H1 (cell line): ENCODE measurements at regions not wholly inside any gene's neighbourhood (a gene's known extent, or its start where the extent isn't known, plus 50 kb on each side); places are given as distances from the start of the nearest gene placed in this dataset.

ENCODE experiments used
- CTCF ChIA-PET: fragments of 300-600 bp; sonication (Branson Sonifier 250); formaldehyde crosslinking; loops from one replicate; lab custom pipeline; 2021; ENCODE audit not compliant: partially characterized antibody; lab: Charles Lee
- POLR2A ChIA-PET: fragments of 300-600 bp; sonication (Branson Sonifier 250); formaldehyde crosslinking; loops from one replicate; lab custom pipeline; 2021; ENCODE audit warnings: inconsistent platforms; ENCODE audit not compliant: partially characterized antibody; lab: Charles Lee
- DNase-seq, 2 experiments: peaks; one replicate each; pipeline versions ENCODE4 v3.0.0 to v3.0.0-alpha.2; 2010 to 2022; ENCODE audit warnings: low spot score in 2 of 2, low read depth in 1 of 2, mixed read lengths in 1 of 2
- FAIRE-seq: peaks from 2 replicates; lab custom pipeline; 2011; peaks lifted over from hg19 to GRCh38; lab: Jason Lieb, UNC
- H2AFZ ChIP-seq: 2 replicates; pipeline ENCODE4 v1.8.1; 2012; ENCODE audit warnings: low read length, inconsistent platforms
- H2AK5ac ChIP-seq: 2 replicates; pipeline ENCODE4 v1.6.1; 2013; ENCODE audit warnings: low read depth, low read length
- H2BK120ac ChIP-seq: replicated peaks from 2 replicates; pipeline ENCODE3; 2013; ENCODE audit warnings: low read depth, low read length, inconsistent platforms
- H2BK12ac ChIP-seq: 2 replicates; pipeline ENCODE4 v1.6.1; 2013; ENCODE audit warnings: low read depth, low read length
- H2BK15ac ChIP-seq: 2 replicates; pipeline ENCODE4 v1.6.1; 2013; ENCODE audit warnings: low read length
- H2BK20ac ChIP-seq: 2 replicates; pipeline ENCODE4 v1.6.1; 2013; ENCODE audit warnings: low read length
- H2BK5ac ChIP-seq: 2 replicates; pipeline ENCODE4 v1.6.1; 2013; ENCODE audit warnings: low read depth, low read length
- H3K14ac ChIP-seq: 2 replicates; pipeline ENCODE4 v1.6.1; 2013; ENCODE audit warnings: inconsistent platforms; ENCODE audit not compliant: insufficient read length
- H3K18ac ChIP-seq: 2 replicates; pipeline ENCODE4 v1.6.1; 2013; ENCODE audit warnings: low read length; ENCODE audit errors: extremely low read depth
- H3K23ac ChIP-seq: 2 replicates; pipeline ENCODE4 v1.6.1; 2013; ENCODE audit warnings: inconsistent platforms; ENCODE audit not compliant: insufficient read length
- H3K23me2 ChIP-seq: 2 replicates; pipeline ENCODE4 v1.6.1; 2013; ENCODE audit warnings: low read depth, low read length
- H3K27ac ChIP-seq: 2 replicates; pipeline ENCODE4 v1.6.1; 2011; ENCODE audit warnings: low read depth, low read length, inconsistent platforms
- H3K27me3 ChIP-seq, 4 experiments: replicated peaks in 1 of 4; 1 replicate in 1 of 4; 2 replicates in 3 of 4; pipeline versions ENCODE4 v1.6.1 to v1.8.1; 2011 to 2013; ENCODE audit warnings: low read length in 3 of 4, mild to moderate bottlenecking in 3 of 4, inconsistent platforms in 2 of 4, mixed read lengths in 2 of 4, moderate library complexity in 1 of 4; ENCODE audit not compliant: control insufficient read depth in 3 of 4, insufficient read depth in 3 of 4; ENCODE audit errors: extremely low read depth in 1 of 4
- H3K36me3 ChIP-seq, 4 experiments: 2 replicates each; pipeline versions ENCODE4 v1.6.1 to v1.8.1; 2011 to 2013; ENCODE audit warnings: mild to moderate bottlenecking in 4 of 4, low read length in 3 of 4, moderate library complexity in 2 of 4, control low read depth in 1 of 4, inconsistent platforms in 1 of 4; ENCODE audit not compliant: insufficient read depth in 4 of 4, control insufficient read depth in 2 of 4
- H3K4ac ChIP-seq: replicated peaks from 2 replicates; pipeline ENCODE3; 2013; ENCODE audit warnings: low read length, low read depth, mixed read lengths, inconsistent platforms; ENCODE audit not compliant: insufficient read length
- H3K4me1 ChIP-seq, 4 experiments: replicated peaks in 1 of 4; 1 replicate in 1 of 4; 2 replicates in 3 of 4; pipeline versions ENCODE4 v1.6.1 to v1.8.1; 2011 to 2013; ENCODE audit warnings: low read length in 3 of 4, inconsistent platforms in 2 of 4, mixed read lengths in 1 of 4; ENCODE audit not compliant: insufficient read depth in 4 of 4, control insufficient read depth in 3 of 4
- H3K4me2 ChIP-seq, 2 experiments: 2 replicates each; pipeline versions ENCODE4 v1.6.1 to v1.8.1; 2011 to 2013; ENCODE audit warnings: low read depth in 2 of 2, low read length in 2 of 2, control low read depth in 1 of 2, inconsistent platforms in 1 of 2, mild to moderate bottlenecking in 1 of 2; ENCODE audit not compliant: insufficient read depth in 1 of 2
- H3K4me3 ChIP-seq, 4 experiments: fragments of 200-600, 300-600 bp in 1 of 4; sonication (generic), shearing (Covaris generic), sonication (Bioruptor Twin) in 1 of 4; 2 replicates each; pipeline versions ENCODE4 v1.5.1 to v1.8.1; 2011 to 2016; ENCODE audit warnings: low read length in 4 of 4, low read depth in 3 of 4, control low read depth in 2 of 4, inconsistent platforms in 2 of 4, mild to moderate bottlenecking in 2 of 4, mixed read lengths in 1 of 4, moderate library complexity in 1 of 4; ENCODE audit not compliant: insufficient read depth in 2 of 4; ENCODE audit errors: extremely low read depth in 1 of 4
- H3K56ac ChIP-seq: replicated peaks from 2 replicates; pipeline ENCODE3; 2013; ENCODE audit warnings: low read depth, mild to moderate bottlenecking, mixed read lengths, low read length, inconsistent platforms; ENCODE audit not compliant: insufficient read length
- H3K79me1 ChIP-seq: 2 replicates; pipeline ENCODE4 v1.6.1; 2013; ENCODE audit warnings: low read depth, low read length, control low read depth
- H3K79me2 ChIP-seq, 2 experiments: 2 replicates each; pipeline versions ENCODE4 v1.6.1 to v1.8.1; 2012 to 2013; ENCODE audit warnings: low read length in 2 of 2, mild to moderate bottlenecking in 2 of 2, inconsistent platforms in 1 of 2; ENCODE audit not compliant: insufficient read depth in 2 of 2, control insufficient read depth in 1 of 2
- H3K9ac ChIP-seq, 4 experiments: replicated peaks in 1 of 4; 1 replicate in 1 of 4; 2 replicates in 3 of 4; pipeline versions ENCODE4 v1.6.1 to v1.8.1; 2011 to 2013; ENCODE audit warnings: low read depth in 3 of 4, low read length in 3 of 4, control low read depth in 2 of 4, mild to moderate bottlenecking in 2 of 4, moderate library complexity in 2 of 4, inconsistent platforms in 1 of 4; ENCODE audit errors: extremely low read depth in 1 of 4
- H3K9me3 ChIP-seq, 2 experiments: 2 replicates each; pipeline versions ENCODE4 v1.6.1 to v1.8.1; 2012 to 2013; ENCODE audit warnings: mild to moderate bottlenecking in 2 of 2, moderate library complexity in 2 of 2, control low read depth in 1 of 2, inconsistent platforms in 1 of 2, low read depth in 1 of 2, low read length in 1 of 2, mixed read lengths in 1 of 2; ENCODE audit not compliant: insufficient read depth in 2 of 2
- H4K20me1 ChIP-seq, 2 experiments: replicated peaks in 1 of 2; 2 replicates each; pipeline versions ENCODE3 to v1.8.1; 2011 to 2013; ENCODE audit warnings: inconsistent platforms in 2 of 2, low read length in 2 of 2, mild to moderate bottlenecking in 1 of 2; ENCODE audit not compliant: insufficient read depth in 2 of 2, control insufficient read depth in 1 of 2
- H4K5ac ChIP-seq: 2 replicates; pipeline ENCODE4 v1.6.1; 2013; ENCODE audit warnings: low read length, low read depth, mixed read lengths, inconsistent platforms; ENCODE audit not compliant: insufficient read length
- H4K8ac ChIP-seq: 2 replicates; pipeline ENCODE4 v1.8.0; 2013; ENCODE audit warnings: mild to moderate bottlenecking, moderate library complexity, low read length, inconsistent platforms; ENCODE audit not compliant: insufficient read depth; ENCODE audit errors: extremely low read depth
- H4K91ac ChIP-seq: replicated peaks from 2 replicates; pipeline ENCODE3; 2013; ENCODE audit warnings: low read length, mixed read lengths, inconsistent platforms; ENCODE audit not compliant: insufficient read length
- BCL11A ChIP-seq, 2 experiments: IDR thresholded peaks; one replicate each; pipeline ENCODE4 v1.6.1; 2011; ENCODE audit warnings: low read depth in 2 of 2, low read length in 2 of 2, mild to moderate bottlenecking in 2 of 2
- CHD1 ChIP-seq: IDR thresholded peaks from 2 replicates; pipeline ENCODE4 v1.6.1; 2012; ENCODE audit warnings: low read depth, low read length, improper control_type of control experiment
- CHD2 ChIP-seq: IDR thresholded peaks from 2 replicates; pipeline ENCODE4 v1.6.1; 2012; ENCODE audit warnings: low read length, improper control_type of control experiment
- CREB1 ChIP-seq: IDR thresholded peaks from 2 replicates; pipeline ENCODE4 v1.6.1; 2012; ENCODE audit warnings: inconsistent platforms
- HDAC2 ChIP-seq, 2 experiments: fragments of 300-600 bp in 1 of 2; sonication (generic) in 1 of 2; IDR thresholded peaks; 2 replicates each; pipeline ENCODE4 v1.6.1; 2011 to 2012; ENCODE audit warnings: low read depth in 2 of 2, low read length in 2 of 2, mild to moderate bottlenecking in 2 of 2, moderate library complexity in 2 of 2, borderline replicate concordance in 1 of 2, inconsistent platforms in 1 of 2
- MAX ChIP-seq: IDR thresholded peaks from 2 replicates; pipeline ENCODE4 v1.6.1; 2012; ENCODE audit warnings: inconsistent platforms
- PHF8 ChIP-seq: fragments of 200-600 bp; sonication (generic); conservative IDR thresholded peaks from 2 replicates; pipeline ENCODE4 v1.7.1; 2012; ENCODE audit warnings: low read depth, mild to moderate bottlenecking, inconsistent platforms, low read length, moderate library complexity
- POLR2AphosphoS5 ChIP-seq: IDR thresholded peaks from 2 replicates; pipeline ENCODE4 v1.6.1; 2011; ENCODE audit warnings: low read depth, low read length
- POU5F1 ChIP-seq: IDR thresholded peaks from 2 replicates; pipeline ENCODE4 v1.6.1; 2011; ENCODE audit warnings: low read depth, mild to moderate bottlenecking, low read length, moderate library complexity
- RAD21 ChIP-seq, 2 experiments: IDR thresholded peaks in 1 of 2; conservative IDR thresholded peaks in 1 of 2; 2 replicates each; pipeline ENCODE4 v1.6.1; 2011; ENCODE audit warnings: low read depth in 2 of 2, low read length in 2 of 2, improper control_type of control experiment in 1 of 2, inconsistent platforms in 1 of 2, mild to moderate bottlenecking in 1 of 2, moderate library complexity in 1 of 2
- RBBP5 ChIP-seq: IDR thresholded peaks from 2 replicates; pipeline ENCODE4 v1.7.1; 2012; ENCODE audit warnings: low read depth, mild to moderate bottlenecking, inconsistent platforms, low read length, moderate library complexity, borderline replicate concordance
- SIN3A ChIP-seq, 2 experiments: IDR thresholded peaks in 1 of 2; conservative IDR thresholded peaks in 1 of 2; 2 replicates each; pipeline ENCODE4 v1.6.1; 2011 to 2012; ENCODE audit warnings: low read length in 2 of 2, improper control_type of control experiment in 1 of 2, low read depth in 1 of 2, mild to moderate bottlenecking in 1 of 2
- SIRT6 ChIP-seq: IDR thresholded peaks from one replicate; pipeline ENCODE4 v1.7.1; 2012; ENCODE audit warnings: low read length, inconsistent platforms
- SP4 ChIP-seq: IDR thresholded peaks from 2 replicates; pipeline ENCODE4 v1.6.1; 2012; ENCODE audit warnings: low read length, inconsistent platforms
- TEAD4 ChIP-seq: IDR thresholded peaks from 2 replicates; pipeline ENCODE4 v1.6.1; 2012; ENCODE audit warnings: low read depth, low read length, inconsistent platforms, mixed read lengths
- WGBS, 2 experiments: shearing (Covaris generic) in 1 of 2; methylation state at CpG; one replicate each; pipeline versions ENCODE4 v1.1.6 to v1.1.7; 2013 to 2015; ENCODE audit warnings: low lambda C conversion rate in 2 of 2, mixed read lengths in 2 of 2, inconsistent platforms in 1 of 2, low coverage in 1 of 2, missing lambda C conversion rate in 1 of 2; ENCODE audit not compliant: insufficient replicate concordance in 2 of 2, insufficient coverage in 1 of 2, insufficient read length in 1 of 2; ENCODE audit errors: extremely low coverage in 1 of 2, missing lambda C conversion rate in 1 of 2; 5-methylcytosine and 5-hydroxymethylcytosine counted together

GRCh38 chr4:176968094-176968493, 175.4 kb upstream of the VEGFC start:
- Histone ChIP-seq H3K23me2 (no peaks in the 10 kb centered on the region), H2BK20ac (no peak overlapping the region), H3K56ac (no peak overlapping the region), H3K36me3 (no peaks in the 10 kb centered on the region), H3K23ac (no peak overlapping the region), H3K4me1 (no peaks in the 10 kb centered on the region), H4K5ac (no peak overlapping the region), H3K4ac (no peak overlapping the region), H2BK12ac (no peak overlapping the region), H3K27ac (no peak overlapping the region), H3K14ac (no peak overlapping the region), H3K79me1 (no peaks in the 10 kb centered on the region), H4K91ac (no peak overlapping the region), H3K4me3 (no peak overlapping the region), H2BK5ac (no peak overlapping the region), H4K8ac (no peak overlapping the region), H2AK5ac (no peak overlapping the region), H2AFZ (no peak overlapping the region), H3K27me3 (no peaks in the 10 kb centered on the region), H3K4me2 (no peak overlapping the region), H2BK120ac (no peak overlapping the region), H3K79me2 (no peaks in the 10 kb centered on the region), H3K9ac (no peak overlapping the region), H3K9me3 (no peaks in the 10 kb centered on the region), H3K18ac (no peak overlapping the region), H2BK15ac (no peak overlapping the region), H4K20me1 (no peaks in the 10 kb centered on the region)
- ChIA-PET POLR2A (no interaction called here), CTCF (interaction anchor here (0.8 to 2.6 kb wide), 7 partner anchors 10 to 627 kb away, joined by 3 to 10 read pairs (median 3); no protein-coding TSS in a partner anchor)
- no peak for DNase-seq
- no peak for FAIRE-seq
- WGBS, 2 experiments: 100% methylated on average over 1 of the region's 1 CpG; no CpG with 5 or more reads in 1 of the 2 experiments
- TF ChIP-seq CHD1 (no peak), CHD2 (no peak), SIRT6 (no peak), BCL11A (IDR thresholded peaks at IDR 0.05; ENCODE audit: low read depth in 2 of 2, low read length in 2 of 2) (no peak), POU5F1 (no peak), SP4 (no peak), HDAC2 (IDR thresholded peaks at IDR 0.05; ENCODE audit: borderline replicate concordance in 1 of 2, low read depth in 2 of 2, low read length in 2 of 2) (no peak), RAD21 (IDR thresholded peaks at IDR 0.05 in 1 of 2, conservative IDR thresholded peaks at IDR 0.05 in 1 of 2; ENCODE audit: low read depth in 2 of 2, low read length in 2 of 2) (no peak), SIN3A (conservative IDR thresholded peaks at IDR 0.05 in 1 of 2, IDR thresholded peaks at IDR 0.05 in 1 of 2; ENCODE audit: low read depth in 1 of 2, low read length in 2 of 2) (no peak), CREB1 (no peak), POLR2AphosphoS5 (no peak), MAX (no peak), PHF8 (no peak), TEAD4 (no peak), RBBP5 (no peak)
